Mucosa of descending colon (tissue), 3 donors: ENCODE measurements at regions not wholly inside any gene's neighbourhood (a gene's known extent, or its start where the extent isn't known, plus 50 kb on each side); places are given as distances from the start of the nearest gene placed in this dataset.

Experiments used
- ATAC-seq: fragments of 200-7000 bp; cut with Tn5 transposase; one replicate; pipeline ENCODE4 v1.9.1; 2020; ENCODE audit warnings: mild to moderate bottlenecking, moderate library complexity
- DNase-seq, 3 donors: peaks; one replicate each; pipeline ENCODE4 v3.0.0-alpha.2; 2020
- H3K36me3 ChIP-seq: fragments of 200-600 bp; one replicate; pipeline ENCODE4 v1.8.0; 2021; ENCODE audit warnings: low read depth, mild to moderate bottlenecking
- H3K4me1 ChIP-seq: fragments of 200-600 bp; one replicate; pipeline ENCODE4 v1.8.0; 2021; ENCODE audit warnings: low read depth, mild to moderate bottlenecking
- H3K4me3 ChIP-seq: fragments of 200-600 bp; one replicate; pipeline ENCODE4 v1.8.0; 2021; ENCODE audit warnings: mild to moderate bottlenecking
- H3K9me3 ChIP-seq: fragments of 200-600 bp; one replicate; pipeline ENCODE4 v1.8.0; 2021; ENCODE audit warnings: mild to moderate bottlenecking
- CTCF ChIP-seq: fragments of 200-600 bp; IDR thresholded peaks from one replicate; pipeline ENCODE4 v1.8.0; 2022; ENCODE audit warnings: antibody characterized with exemption, mild to moderate bottlenecking
- intact Hi-C, 2 donors: fragments of 100-400 bp; cut with DNase I in 1 of 2; cut with micrococcal nuclease in 1 of 2; formaldehyde crosslinking; loops; one replicate each; pipeline versions ENCODE4 v1.11.0 to v1.11.1; 2022; cut with DNase I, micrococcal nuclease
- donor health status: DM: no; HTN: no; CAD: no; lungs with moderate emphysema.
- donor health status: DM: no; HTN: no; CAD: no.
- donor health status: DM: no; HTN: yes; CAD: no.

GRCh38 chr6:43944908-43945767 lies 175.1 kb downstream of the VEGFA start:
- ATAC-seq (no peak), DNase-seq (no peak)
- H3K9me3 ChIP-seq = no peaks in the 10 kb centered on the region
- no peak overlapping the region for H3K4me3 ChIP-seq
- H3K36me3 ChIP-seq = no peaks in the 10 kb centered on the region
- intact Hi-C loops = no loop called here
- no peak for TF ChIP-seq CTCF
- no peaks in the 10 kb centered on the region for H3K4me1 ChIP-seq

- intact Hi-C loops = no loop called here
These were observed 173.8 kb downstream of the VEGFA start for GRCh38 chr6:43943781-43944250.

GRCh38 chr6:43943099-43943766 lies 173.2 kb downstream of the VEGFA start:
- ATAC-seq = no peak

More at GRCh38 chr6:43943781-43944250, 173.8 kb downstream of the VEGFA start:
- Histone ChIP-seq H3K36me3 (no peaks in the 10 kb centered on the region), H3K4me3 (no peak overlapping the region), H3K4me1 (no peaks in the 10 kb centered on the region), H3K9me3 (no peaks in the 10 kb centered on the region)
- no peak for TF ChIP-seq CTCF
- no peak for DNase-seq
- no peak for ATAC-seq

GRCh38 chr6:43942616-43943015 lies 172.6 kb downstream of the VEGFA start:
- intact Hi-C loops = no loop called here
- Histone ChIP-seq H3K9me3 (no peaks in the 10 kb centered on the region), H3K4me3 (no peak overlapping the region), H3K36me3 (no peaks in the 10 kb centered on the region), H3K4me1 (no peaks in the 10 kb centered on the region)
- no peak for TF ChIP-seq CTCF
- ATAC-seq (no peak), DNase-seq (no peak)

More at GRCh38 chr6:43943099-43943766, 173.2 kb downstream of the VEGFA start:
- no peak for DNase-seq
- TF ChIP-seq CTCF = no peak
- H3K4me3 ChIP-seq = no peak overlapping the region
- no peaks in the 10 kb centered on the region for H3K36me3 ChIP-seq
- H3K9me3 ChIP-seq = no peaks in the 10 kb centered on the region
- intact Hi-C loops = no loop called here
- no peaks in the 10 kb centered on the region for H3K4me1 ChIP-seq

- Histone ChIP-seq H3K4me1 (no peaks in the 10 kb centered on the region), H3K9me3 (no peaks in the 10 kb centered on the region), H3K36me3 (no peaks in the 10 kb centered on the region), H3K4me3 (no peak overlapping the region)
- intact Hi-C loops = no loop called here
- ATAC-seq = no peak
- no peak for DNase-seq
- no peak for TF ChIP-seq CTCF
These were observed 172.0 kb downstream of the VEGFA start for GRCh38 chr6:43942011-43942442.
